Mesothelial cell of epicardium (in vitro differentiated cells): ENCODE measurements at regions not wholly inside any gene's neighbourhood (a gene's known extent, or its start where the extent isn't known, plus 50 kb on each side); places are given as distances from the start of the nearest gene placed in this dataset.
"Not testable (repeated sequence)": the region's sequence is repeated elsewhere in the genome, so short reads cannot be mapped to it uniquely, and the experiment has no call there.

ENCODE experiments used
- DNase-seq, 2 experiments: peaks; one replicate each; pipeline ENCODE4 v3.0.0; 2021; ENCODE audit warnings: low spot score in 2 of 2; ENCODE audit not compliant: unreplicated experiment in 2 of 2
- H3K27ac Mint-ChIP-seq: 2 replicates; pipeline ENCODE4 v1.8.0; 2021; ENCODE audit warnings: mixed read lengths
- H3K27me3 Mint-ChIP-seq: 2 replicates; pipeline ENCODE4 v1.8.0; 2021; ENCODE audit warnings: low read depth, mixed read lengths
- H3K36me3 Mint-ChIP-seq: 2 replicates; pipeline ENCODE4 v1.8.0; 2021; ENCODE audit warnings: mixed read lengths
- H3K4me1 Mint-ChIP-seq: 2 replicates; pipeline ENCODE4 v1.8.0; 2021; ENCODE audit warnings: mixed read lengths
- H3K4me3 Mint-ChIP-seq: 2 replicates; pipeline ENCODE4 v1.8.0; 2021; ENCODE audit warnings: mild to moderate bottlenecking, moderate library complexity, mixed read lengths
- H3K9me3 Mint-ChIP-seq: 2 replicates; pipeline ENCODE4 v1.8.0; 2021; ENCODE audit warnings: mixed read lengths
- CTCF ChIP-seq: fragments of 200-600 bp; sonication (generic); IDR thresholded peaks from one replicate; pipeline ENCODE4 v1.5.0; 2021; ENCODE audit warnings: antibody characterized with exemption; ENCODE audit not compliant: unreplicated experiment

- peaks cover 5% of the 10 kb centered on the region for H3K4me1 Mint-ChIP-seq
- no peaks in the 10 kb centered on the region for H3K27me3 Mint-ChIP-seq
- H3K36me3 Mint-ChIP-seq, result no peaks in the 10 kb centered on the region
- no peak overlapping the region for H3K27ac Mint-ChIP-seq
- H3K9me3 Mint-ChIP-seq, result peaks cover 9% of the 10 kb centered on the region
- no peak overlapping the region for H3K4me3 Mint-ChIP-seq
- DNase-seq, result no peak
- no peak for TF ChIP-seq CTCF
These were observed 374.6 kb upstream of the SYNCRIP start for GRCh38 chr6:86017236-86017635.

- H3K4me1 Mint-ChIP-seq, result peaks cover 5% of the 10 kb centered on the region
- H3K4me3 Mint-ChIP-seq, result no peak overlapping the region
- H3K9me3 Mint-ChIP-seq, result peaks cover 9% of the 10 kb centered on the region
- H3K27ac Mint-ChIP-seq, result no peak overlapping the region
- no peaks in the 10 kb centered on the region for H3K36me3 Mint-ChIP-seq
- DNase-seq, result no peak
- no peak for TF ChIP-seq CTCF
- H3K27me3 Mint-ChIP-seq, result no peaks in the 10 kb centered on the region
These were observed 373.9 kb upstream of the SYNCRIP start for GRCh38 chr6:86016567-86016966.

GRCh38 chr6:86016077-86016476 is 373.4 kb upstream of the SYNCRIP start:
- Mint-ChIP-seq H3K4me1 (peaks cover 7% of the 10 kb centered on the region), H3K9me3 (peaks cover 9% of the 10 kb centered on the region), H3K4me3 (no peak overlapping the region), H3K27me3 (no peaks in the 10 kb centered on the region), H3K36me3 (no peaks in the 10 kb centered on the region), H3K27ac (no peak overlapping the region)
- no peak for DNase-seq
- no peak for TF ChIP-seq CTCF

- not testable (repeated sequence) for H3K9me3 Mint-ChIP-seq, H3K36me3 Mint-ChIP-seq, H3K27me3 Mint-ChIP-seq, H3K4me3 Mint-ChIP-seq, H3K4me1 Mint-ChIP-seq, DNase-seq, H3K27ac Mint-ChIP-seq
These were observed 370.3 kb upstream of the SYNCRIP start for GRCh38 chr6:86012991-86013390.

GRCh38 chr6:86010915-86011786 is 368.5 kb upstream of the SYNCRIP start:
- Mint-ChIP-seq H3K36me3 (peaks cover 1% of the 10 kb centered on the region), H3K9me3 (peaks cover 11% of the 10 kb centered on the region), H3K4me1 (peaks cover 2% of the 10 kb centered on the region), H3K4me3 (no peak overlapping the region), H3K27me3 (no peaks in the 10 kb centered on the region), H3K27ac (no peak overlapping the region)
- no peak for DNase-seq
- no peak for TF ChIP-seq CTCF

GRCh38 chr6:85997206-85997605 is 354.5 kb upstream of the SYNCRIP start:
- Mint-ChIP-seq H3K27ac (no peak overlapping the region), H3K27me3 (no peaks in the 10 kb centered on the region), H3K9me3 (no peaks in the 10 kb centered on the region), H3K4me3 (no peak overlapping the region), H3K4me1 (no peaks in the 10 kb centered on the region), H3K36me3 (no peaks in the 10 kb centered on the region)
- no peak for DNase-seq
- no peak for TF ChIP-seq CTCF
